ENCODE measurements at regions not wholly inside any gene's neighbourhood (a gene's known extent, or its start where the extent isn't known, plus 50 kb on each side); places are given as distances from the start of the nearest gene placed in this dataset.

GRCh38 chr1:239112101-239112935 lies 274.1 kb upstream of the CHRM3 start:
- Mint-ChIP-seq H3K9me3 (no peaks in the 10 kb centered on the region), H3K4me3 (no peak overlapping the region), H3K36me3 (no peaks in the 10 kb centered on the region; the same call in 1 of the 2 replicates), H3K27ac (peak overlapping the region; percentile 63), H3K27me3 (ENCODE audit: low read depth) (no peaks in the 10 kb centered on the region), H3K4me1 (peaks cover 55% of the 10 kb centered on the region)
- ChIA-PET CTCF (interaction anchor here (0.6 to 1.2 kb wide), 5 partner anchors 11 to 893 kb away, joined by 3 to 5 read pairs (median 3); no protein-coding TSS in a partner anchor), POLR2A (no interaction called here)
- DNase-seq (ENCODE audit: low spot score) (no peak), ATAC-seq (peak; percentile 60)
- TF ChIP-seq PREB (CRISPR knock-in tag; IDR thresholded peaks at IDR 0.05; ENCODE audit: borderline replicate concordance) = no peak
- TF ChIP-seq ZNF138 (CRISPR knock-in tag; conservative IDR thresholded peaks at IDR 0.05) = no peak
- TF ChIP-seq ATF6 (CRISPR knock-in tag; IDR thresholded peaks at IDR 0.05) = no peak
- TF ChIP-seq GTF2I (CRISPR knock-in tag; conservative IDR thresholded peaks at IDR 0.05) = no peak
- no peak for TF ChIP-seq ZNF532 (CRISPR knock-in tag; IDR thresholded peaks at IDR 0.05; ENCODE audit: borderline replicate concordance)

GRCh38 chr1:239107676-239108075 lies 278.7 kb upstream of the CHRM3 start:
- Mint-ChIP-seq H3K4me1 (peaks cover 82% of the 10 kb centered on the region), H3K4me3 (no peak overlapping the region), H3K9me3 (0 out of 2 replicates have a peak, but pooled peaks cover 11% of the 10 kb centered on the region), H3K27me3 (ENCODE audit: low read depth) (no peaks in the 10 kb centered on the region; the same call in 1 of the 2 replicates), H3K36me3 (peaks cover 10% of the 10 kb centered on the region; the same call in 1 of the 2 replicates), H3K27ac (0 out of 2 replicates have a peak overlapping the region, but pooled peaks have one; percentile 35)
- ChIA-PET POLR2A (no interaction called here), CTCF (interaction anchor here (0.7 kb wide), 1 partner anchor 265 kb away, joined by 4 read pairs; no protein-coding TSS in a partner anchor)
- no peak for DNase-seq (ENCODE audit: low spot score)
- ATAC-seq = peak; percentile 81
- peak; percentile 66 for TF ChIP-seq USF2 (CRISPR knock-in tag; IDR thresholded peaks at IDR 0.05)
- TF ChIP-seq CBFB (CRISPR knock-in tag; IDR thresholded peaks at IDR 0.05; ENCODE audit: low read depth) = no peak
- TF ChIP-seq ZNF281 (CRISPR knock-in tag; IDR thresholded peaks at IDR 0.05) = no peak
- no peak for TF ChIP-seq CREB1 (CRISPR knock-in tag; IDR thresholded peaks at IDR 0.05)
- no peak for TF ChIP-seq STAT6 (CRISPR knock-in tag; conservative IDR thresholded peaks at IDR 0.05; ENCODE audit: low read depth)
- no peak for TF ChIP-seq ZSCAN18 (CRISPR knock-in tag; IDR thresholded peaks at IDR 0.05)
- no peak for TF ChIP-seq ZMAT4 (CRISPR knock-in tag; IDR thresholded peaks at IDR 0.05)
- no peak for TF ChIP-seq JUN (CRISPR knock-in tag; IDR thresholded peaks at IDR 0.05)
- TF ChIP-seq IRF1 (CRISPR knock-in tag; IDR thresholded peaks at IDR 0.05) = no peak
